GM12864 (cell line): ENCODE measurements at regions not wholly inside any gene's neighbourhood (a gene's known extent, or its start where the extent isn't known, plus 50 kb on each side); places are given as distances from the start of the nearest gene placed in this dataset.
"Not testable (repeated sequence)": the region's sequence is repeated elsewhere in the genome, so short reads cannot be mapped to it uniquely, and the experiment has no call there.

Source experiments
- DNase-seq: peaks from one replicate; pipeline ENCODE4 v3.0.0-alpha.2; 2011; ENCODE audit warnings: low read depth
- H3K4me3 ChIP-seq: 2 replicates; pipeline ENCODE4 v1.5.1; 2011; ENCODE audit warnings: mild to moderate bottlenecking, low read depth, low read length, control low read depth
- CTCF ChIP-seq: IDR thresholded peaks from 2 replicates; pipeline ENCODE4 v1.5.1; 2011; ENCODE audit warnings: low read depth, mild to moderate bottlenecking, moderate library complexity, low read length, control low read depth, inconsistent platforms; ENCODE audit errors: missing control alignments

GRCh38 chr2:122083256-122084048 is 328.0 kb downstream of the TSN start:
- H3K4me3 ChIP-seq: no peak overlapping the region
- no peak for DNase-seq
- no peak for TF ChIP-seq CTCF

GRCh38 chr2:122085672-122086071 is 330.2 kb downstream of the TSN start:
- not testable (repeated sequence) for DNase-seq, H3K4me3 ChIP-seq

GRCh38 chr2:122094557-122094956 is 339.1 kb downstream of the TSN start:
- H3K4me3 ChIP-seq: no peak overlapping the region
- no peak for TF ChIP-seq CTCF
- no peak for DNase-seq

GRCh38 chr2:122096761-122097160 is 341.3 kb downstream of the TSN start:
- DNase-seq: no peak
- H3K4me3 ChIP-seq: no peak overlapping the region
- no peak for TF ChIP-seq CTCF

GRCh38 chr2:122098306-122098705 is 342.9 kb downstream of the TSN start:
- no peak for DNase-seq
- TF ChIP-seq CTCF: no peak
- no peak overlapping the region for H3K4me3 ChIP-seq

- no peak for TF ChIP-seq CTCF
- no peak for DNase-seq
- H3K4me3 ChIP-seq: no peak overlapping the region
Observed at GRCh38 chr2:122100346-122100745, 344.9 kb downstream of the TSN start.

- H3K4me3 ChIP-seq: no peak overlapping the region
- no peak for DNase-seq
- no peak for TF ChIP-seq CTCF
Observed at GRCh38 chr2:122100756-122101155, 345.3 kb downstream of the TSN start.

GRCh38 chr2:122101319-122101718 is 345.9 kb downstream of the TSN start:
- H3K4me3 ChIP-seq: no peak overlapping the region
- no peak for TF ChIP-seq CTCF
- no peak for DNase-seq
